Loucy (cell line): ENCODE measurements at regions not wholly inside any gene's neighbourhood (a gene's known extent, or its start where the extent isn't known, plus 50 kb on each side); places are given as distances from the start of the nearest gene placed in this dataset.

ENCODE experiments used
- H2AFZ ChIP-seq: fragments of 200-600 bp; sonication (generic); 2 replicates; pipeline ENCODE4 v1.6.0; 2016; ENCODE audit warnings: antibody characterized with exemption, mild to moderate bottlenecking, low read length, moderate library complexity
- H3F3A ChIP-seq: fragments of 200-600 bp; 2 replicates; pipeline ENCODE4 v1.6.0; 2016; ENCODE audit warnings: antibody characterized with exemption, low read depth, mild to moderate bottlenecking
- H3K27me3 ChIP-seq: fragments of 200-600 bp; sonication (generic); 2 replicates; pipeline ENCODE4 v1.6.1; 2014; ENCODE audit warnings: low read length, mild to moderate bottlenecking; ENCODE audit not compliant: insufficient read depth, poor library complexity, severe bottlenecking
- H3K36me3 ChIP-seq: fragments of 200-600 bp; sonication (generic); 2 replicates; pipeline ENCODE4 v1.6.1; 2016; ENCODE audit warnings: low read length; ENCODE audit not compliant: insufficient read depth
- H3K4me1 ChIP-seq: fragments of 200-600 bp; sonication (generic); 2 replicates; pipeline ENCODE4 v1.5.1; 2014; ENCODE audit warnings: low read length, mild to moderate bottlenecking; ENCODE audit not compliant: insufficient read depth, poor library complexity, severe bottlenecking
- H3K4me2 ChIP-seq: fragments of 200-600 bp; sonication (generic); 2 replicates; pipeline ENCODE4 v1.6.0; 2014; ENCODE audit warnings: antibody characterized with exemption, low read length, low read depth, mild to moderate bottlenecking; ENCODE audit not compliant: poor library complexity, severe bottlenecking
- H3K4me3 ChIP-seq: fragments of 200-600 bp; sonication (generic); 2 replicates; pipeline ENCODE4 v1.5.1; 2014; ENCODE audit warnings: low read length, mild to moderate bottlenecking, mixed read lengths; ENCODE audit not compliant: poor library complexity, severe bottlenecking
- H3K79me2 ChIP-seq: fragments of 200-600 bp; sonication (generic); 2 replicates; pipeline ENCODE4 v1.6.1; 2014; ENCODE audit warnings: low read length; ENCODE audit not compliant: insufficient read depth
- H3K9ac ChIP-seq: fragments of 200-600 bp; sonication (generic); 2 replicates; pipeline ENCODE4 v1.6.0; 2014; ENCODE audit warnings: mild to moderate bottlenecking, low read depth, low read length, moderate library complexity; ENCODE audit not compliant: poor library complexity, severe bottlenecking
- H3K9me2 ChIP-seq: fragments of 200-600 bp; sonication (generic); replicated peaks from 2 replicates; pipeline ENCODE4 v1.6.1; 2016; ENCODE audit warnings: low read depth, low read length, mixed read lengths
- H3K9me3 ChIP-seq: fragments of 200-600 bp; sonication (generic); 2 replicates; pipeline ENCODE4 v1.6.1; 2014; ENCODE audit warnings: mild to moderate bottlenecking, antibody characterized with exemption, low read length, low read depth; ENCODE audit not compliant: insufficient read depth
- H4K20me1 ChIP-seq: fragments of 200-600 bp; sonication (generic); 2 replicates; pipeline ENCODE4 v1.6.0; 2014; ENCODE audit warnings: antibody characterized with exemption, low read length, mild to moderate bottlenecking; ENCODE audit not compliant: insufficient read depth, poor library complexity, severe bottlenecking
- EZH2phosphoT487 ChIP-seq: fragments of 200-600 bp; IDR thresholded peaks from 2 replicates; pipeline ENCODE4 v1.6.1; 2018; ENCODE audit warnings: antibody characterized with exemption, mild to moderate bottlenecking, moderate library complexity, borderline replicate concordance
- TF ChIP-seq, protein P1 (sequence below): fragments of 200-600 bp; sonication (generic); conservative IDR thresholded peaks from 2 replicates; pipeline ENCODE4 v1.5.1; 2014; ENCODE audit warnings: mild to moderate bottlenecking, antibody characterized with exemption, low read length

DNA sequence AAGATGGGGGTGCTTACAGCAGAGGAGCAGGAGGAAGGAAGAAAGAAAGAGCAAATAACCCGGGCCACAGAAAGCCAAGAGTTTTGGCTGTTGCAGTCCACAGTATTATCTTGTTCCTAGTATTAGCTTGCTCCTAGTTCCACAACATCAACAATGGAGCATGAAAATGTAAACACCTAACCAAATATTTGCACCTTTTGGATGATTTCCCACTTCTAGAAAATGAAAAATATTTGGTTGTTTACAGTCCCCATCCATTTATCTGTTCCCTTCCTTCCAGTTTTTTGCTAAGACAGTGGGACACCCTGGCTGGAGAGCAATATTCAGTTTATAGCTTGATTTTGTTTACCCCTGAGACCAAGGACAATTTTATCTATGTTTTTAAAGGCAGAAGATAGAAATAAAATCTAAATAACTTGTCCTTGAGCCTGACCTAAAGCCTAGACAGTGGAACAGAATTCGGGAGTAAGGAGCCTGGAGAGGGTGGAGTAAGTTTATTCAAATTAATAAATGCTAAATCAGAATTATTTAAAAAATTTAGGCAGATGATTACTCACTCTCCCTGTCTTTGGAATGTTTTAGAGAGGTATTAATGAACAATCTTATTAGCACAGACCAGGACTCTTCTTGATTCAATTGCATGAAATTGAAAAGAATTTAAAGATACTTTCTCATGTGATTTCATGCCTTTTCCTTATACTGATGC, 51.6 kb downstream of the RESF1 start:
- Histone ChIP-seq H3K4me3 (no peak overlapping the region), H3K27me3 (no peaks in the 10 kb centered on the region), H3K4me2 (no peak overlapping the region), H3K4me1 (no peaks in the 10 kb centered on the region), H3K79me2 (no peaks in the 10 kb centered on the region), H3K9ac (no peak overlapping the region), H2AFZ (no peak overlapping the region), H3F3A (no peaks in the 10 kb centered on the region), H4K20me1 (no peaks in the 10 kb centered on the region), H3K9me2 (no peaks in the 10 kb centered on the region), H3K9me3 (no peaks in the 10 kb centered on the region), H3K36me3 (no peaks in the 10 kb centered on the region)
- no peak for TF ChIP-seq EZH2phosphoT487
- TF ChIP-seq, protein P1, sequence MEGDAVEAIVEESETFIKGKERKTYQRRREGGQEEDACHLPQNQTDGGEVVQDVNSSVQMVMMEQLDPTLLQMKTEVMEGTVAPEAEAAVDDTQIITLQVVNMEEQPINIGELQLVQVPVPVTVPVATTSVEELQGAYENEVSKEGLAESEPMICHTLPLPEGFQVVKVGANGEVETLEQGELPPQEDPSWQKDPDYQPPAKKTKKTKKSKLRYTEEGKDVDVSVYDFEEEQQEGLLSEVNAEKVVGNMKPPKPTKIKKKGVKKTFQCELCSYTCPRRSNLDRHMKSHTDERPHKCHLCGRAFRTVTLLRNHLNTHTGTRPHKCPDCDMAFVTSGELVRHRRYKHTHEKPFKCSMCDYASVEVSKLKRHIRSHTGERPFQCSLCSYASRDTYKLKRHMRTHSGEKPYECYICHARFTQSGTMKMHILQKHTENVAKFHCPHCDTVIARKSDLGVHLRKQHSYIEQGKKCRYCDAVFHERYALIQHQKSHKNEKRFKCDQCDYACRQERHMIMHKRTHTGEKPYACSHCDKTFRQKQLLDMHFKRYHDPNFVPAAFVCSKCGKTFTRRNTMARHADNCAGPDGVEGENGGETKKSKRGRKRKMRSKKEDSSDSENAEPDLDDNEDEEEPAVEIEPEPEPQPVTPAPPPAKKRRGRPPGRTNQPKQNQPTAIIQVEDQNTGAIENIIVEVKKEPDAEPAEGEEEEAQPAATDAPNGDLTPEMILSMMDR: no peak

DNA sequence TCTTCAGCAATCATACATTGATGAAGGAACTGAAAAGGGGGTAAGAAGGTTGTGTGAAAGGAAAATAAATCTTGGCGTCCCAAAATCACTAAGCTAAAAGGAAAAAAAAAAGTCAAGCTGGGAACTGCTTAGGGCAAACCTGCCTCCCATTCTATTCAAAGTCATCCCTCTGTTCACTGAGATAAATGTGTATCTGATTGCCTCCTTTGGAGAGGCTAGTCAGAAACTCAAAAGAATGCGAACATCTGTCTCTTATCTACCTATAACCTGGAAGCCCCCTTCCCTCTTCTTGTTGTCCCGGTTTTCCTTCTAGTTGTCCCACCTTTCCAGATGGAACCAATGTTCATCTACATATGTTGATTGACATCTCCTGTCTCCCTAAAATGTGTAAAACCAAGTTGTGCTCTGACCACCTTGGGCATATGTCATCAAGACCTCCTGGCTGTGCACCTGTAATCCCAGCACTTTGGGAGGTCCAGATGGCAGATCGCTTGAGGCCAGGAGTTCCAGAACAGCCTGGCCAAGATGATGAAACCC, 53.1 kb downstream of the RESF1 start:
- Histone ChIP-seq H3K9ac (no peak overlapping the region), H2AFZ (no peak overlapping the region), H3F3A (no peaks in the 10 kb centered on the region), H3K4me1 (no peaks in the 10 kb centered on the region), H3K4me2 (no peak overlapping the region), H3K4me3 (no peak overlapping the region), H4K20me1 (no peaks in the 10 kb centered on the region), H3K27me3 (no peaks in the 10 kb centered on the region), H3K36me3 (no peaks in the 10 kb centered on the region), H3K9me2 (no peaks in the 10 kb centered on the region), H3K79me2 (no peaks in the 10 kb centered on the region), H3K9me3 (no peaks in the 10 kb centered on the region)
- no peak for TF ChIP-seq EZH2phosphoT487
- TF ChIP-seq, protein P1: no peak

DNA sequence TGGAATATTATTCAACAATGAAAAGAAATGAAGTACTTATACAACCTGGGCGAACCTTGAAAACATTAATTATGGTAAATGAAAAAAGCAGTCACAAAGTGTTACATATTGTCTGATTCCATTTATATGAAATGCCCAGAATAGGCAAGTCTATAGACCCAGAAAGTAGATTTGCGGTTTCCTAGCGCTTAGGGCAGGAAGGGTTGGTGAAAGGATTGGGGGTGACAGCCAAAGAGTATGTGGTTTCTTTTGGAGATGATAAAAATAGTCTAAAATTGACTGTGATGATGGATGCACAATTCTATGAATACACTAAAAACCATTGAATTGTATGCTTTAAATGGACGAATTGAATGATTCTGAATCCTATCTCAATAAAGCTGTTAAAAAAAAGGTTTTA, 55.8 kb downstream of the RESF1 start:
- no peaks in the 10 kb centered on the region for H4K20me1 ChIP-seq
- TF ChIP-seq EZH2phosphoT487: no peak
- TF ChIP-seq, protein P1: no peak
- H3K4me3 ChIP-seq: no peak overlapping the region
- H3K9me3 ChIP-seq: no peaks in the 10 kb centered on the region
- no peaks in the 10 kb centered on the region for H3K4me1 ChIP-seq
- H3K9ac ChIP-seq: no peak overlapping the region
- no peaks in the 10 kb centered on the region for H3K9me2 ChIP-seq
- no peaks in the 10 kb centered on the region for H3K79me2 ChIP-seq
- no peaks in the 10 kb centered on the region for H3K27me3 ChIP-seq
- no peaks in the 10 kb centered on the region for H3K36me3 ChIP-seq
- no peaks in the 10 kb centered on the region for H3F3A ChIP-seq
- H2AFZ ChIP-seq: no peak overlapping the region
- no peak overlapping the region for H3K4me2 ChIP-seq
